Lower leg skin (tissue), 4 donors: ENCODE measurements at regions not wholly inside any gene's neighbourhood (a gene's known extent, or its start where the extent isn't known, plus 50 kb on each side); places are given as distances from the start of the nearest gene placed in this dataset.
"Not testable (repeated sequence)": the region's sequence is repeated elsewhere in the genome, so short reads cannot be mapped to it uniquely, and the experiment has no call there.

Experiments
- DNase-seq, 2 donors: peaks; one replicate each; pipeline ENCODE4 v3.0.0-alpha.2; 2019; ENCODE audit warnings: low spot score in 2 of 2
- H3K4me3 ChIP-seq: fragments of 200-600 bp; sonication (generic); 2 replicates; pipeline ENCODE4 v1.5.1; 2017; ENCODE audit warnings: mild to moderate bottlenecking, low read depth; ENCODE audit not compliant: poor library complexity, severe bottlenecking
- POLR2A ChIP-seq, 2 donors: fragments of 450-650 bp; IDR thresholded peaks; one replicate each; pipeline ENCODE4 v1.6.1; 2016 to 2017; ENCODE audit warnings: antibody characterized with exemption in 2 of 2, mild to moderate bottlenecking in 1 of 2, moderate library complexity in 1 of 2
- WGBS, 2 donors: methylation state at CpG; one replicate each; pipeline ENCODE4 v1.1.5; 2018; 5-methylcytosine and 5-hydroxymethylcytosine counted together
- intact Hi-C: fragments of 100-400 bp; cut with DNase I; formaldehyde crosslinking; loops from one replicate; pipeline ENCODE4 v1.15.0; 2023; ENCODE audit warnings: low total_unique reads
- TF ChIP-seq, protein P1 (sequence below), 3 donors: fragments of 450-650 bp; IDR thresholded peaks; one replicate each; pipeline ENCODE4 v1.5.1; 2016; ENCODE audit warnings: antibody characterized with exemption in 3 of 3, mild to moderate bottlenecking in 3 of 3, moderate library complexity in 2 of 3

DNA sequence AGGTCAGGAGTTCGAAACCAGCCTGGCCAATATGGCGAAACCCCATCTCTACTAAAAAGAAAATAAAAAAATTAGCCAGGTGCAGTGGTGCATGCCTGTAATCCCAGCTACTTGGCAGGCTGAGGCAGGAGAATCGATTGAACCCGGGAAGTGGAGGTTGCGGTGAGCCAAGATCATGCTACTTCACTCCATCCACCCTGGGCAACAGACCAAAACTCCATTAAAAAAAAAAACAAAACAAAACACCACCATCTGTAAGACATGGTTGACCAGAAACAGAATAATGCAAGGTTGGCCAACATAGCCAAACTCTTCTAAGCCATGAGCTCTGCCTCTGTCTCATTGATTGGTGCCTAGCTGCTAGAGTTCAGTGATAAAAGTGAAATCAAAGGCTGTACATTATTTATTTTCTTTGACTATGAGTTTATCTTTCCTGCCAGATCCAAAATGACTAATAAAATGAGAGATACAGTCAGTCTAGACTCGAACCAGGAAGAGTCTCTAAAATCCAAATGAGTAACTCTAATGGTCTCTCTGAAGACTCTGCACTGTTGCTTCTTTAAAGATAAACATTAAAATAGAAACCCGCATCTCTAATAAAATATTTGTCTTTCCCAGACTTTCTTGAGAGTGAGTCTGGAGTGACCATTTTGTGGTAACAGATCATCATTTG lies 404.7 kb downstream of the DAD1 start:
- WGBS, 2 donors: 83 to 85% methylated on average over 7 of the region's 7 CpGs
- H3K4me3 ChIP-seq: no peak overlapping the region
- DNase-seq: no peak
- intact Hi-C loops: no loop called here
- TF ChIP-seq, protein P1, sequence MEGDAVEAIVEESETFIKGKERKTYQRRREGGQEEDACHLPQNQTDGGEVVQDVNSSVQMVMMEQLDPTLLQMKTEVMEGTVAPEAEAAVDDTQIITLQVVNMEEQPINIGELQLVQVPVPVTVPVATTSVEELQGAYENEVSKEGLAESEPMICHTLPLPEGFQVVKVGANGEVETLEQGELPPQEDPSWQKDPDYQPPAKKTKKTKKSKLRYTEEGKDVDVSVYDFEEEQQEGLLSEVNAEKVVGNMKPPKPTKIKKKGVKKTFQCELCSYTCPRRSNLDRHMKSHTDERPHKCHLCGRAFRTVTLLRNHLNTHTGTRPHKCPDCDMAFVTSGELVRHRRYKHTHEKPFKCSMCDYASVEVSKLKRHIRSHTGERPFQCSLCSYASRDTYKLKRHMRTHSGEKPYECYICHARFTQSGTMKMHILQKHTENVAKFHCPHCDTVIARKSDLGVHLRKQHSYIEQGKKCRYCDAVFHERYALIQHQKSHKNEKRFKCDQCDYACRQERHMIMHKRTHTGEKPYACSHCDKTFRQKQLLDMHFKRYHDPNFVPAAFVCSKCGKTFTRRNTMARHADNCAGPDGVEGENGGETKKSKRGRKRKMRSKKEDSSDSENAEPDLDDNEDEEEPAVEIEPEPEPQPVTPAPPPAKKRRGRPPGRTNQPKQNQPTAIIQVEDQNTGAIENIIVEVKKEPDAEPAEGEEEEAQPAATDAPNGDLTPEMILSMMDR (IDR thresholded peaks at IDR 0.05): no peak
- TF ChIP-seq POLR2A (IDR thresholded peaks at IDR 0.05): no peak

DNA sequence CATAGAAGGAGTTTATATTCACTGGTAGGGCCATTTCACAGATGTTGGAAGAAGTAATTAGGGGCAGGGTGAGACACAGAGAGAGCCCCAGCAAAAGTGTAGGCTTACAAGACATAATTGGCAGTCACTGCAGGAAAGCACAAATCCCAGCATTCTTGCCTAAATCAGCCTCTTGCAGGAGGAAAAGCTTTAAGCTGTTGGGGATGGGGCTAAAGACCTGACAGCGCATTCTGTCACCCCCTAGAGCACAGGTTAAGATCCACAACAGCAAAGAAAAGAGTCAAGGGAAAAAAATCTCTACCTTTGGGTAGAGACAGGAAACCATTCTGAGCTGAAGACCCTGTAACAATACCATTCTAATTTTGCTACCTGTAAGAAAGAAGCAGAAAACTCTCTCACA lies 409.0 kb downstream of the DAD1 start:
- 84 to 100% methylated on average over 1 of the region's 1 CpG for WGBS, 2 donors
- DNase-seq: no peak
- H3K4me3 ChIP-seq: no peak overlapping the region
- intact Hi-C loops: no loop called here
- TF ChIP-seq, protein P1 (IDR thresholded peaks at IDR 0.05): no peak
- TF ChIP-seq POLR2A (IDR thresholded peaks at IDR 0.05): no peak

DNA sequence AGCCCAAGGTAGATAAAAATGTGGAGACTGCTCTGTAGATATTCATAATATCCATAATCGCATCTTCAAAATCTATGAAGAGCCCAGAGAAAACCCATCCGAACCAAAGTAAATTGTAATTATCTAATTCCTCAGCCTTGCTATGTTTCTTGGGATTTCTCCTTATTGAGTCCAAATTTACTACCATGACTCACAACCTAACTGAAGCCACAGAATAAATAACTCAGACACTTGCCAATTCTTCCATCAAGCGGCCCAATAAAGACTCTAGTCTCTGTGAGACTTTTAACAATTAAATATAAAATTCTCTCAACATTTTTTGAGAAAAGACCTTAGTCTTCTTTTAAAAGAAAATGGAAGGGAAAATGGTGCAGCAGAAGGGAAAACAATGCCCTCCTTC lies 409.8 kb downstream of the DAD1 start:
- WGBS, 2 donors: 60 to 68% methylated on average over 3 of the region's 3 CpGs
- intact Hi-C loops: no loop called here
- DNase-seq: no peak
- H3K4me3 ChIP-seq: no peak overlapping the region
- TF ChIP-seq, protein P1 (IDR thresholded peaks at IDR 0.05): no peak
- no peak for TF ChIP-seq POLR2A (IDR thresholded peaks at IDR 0.05)

DNA sequence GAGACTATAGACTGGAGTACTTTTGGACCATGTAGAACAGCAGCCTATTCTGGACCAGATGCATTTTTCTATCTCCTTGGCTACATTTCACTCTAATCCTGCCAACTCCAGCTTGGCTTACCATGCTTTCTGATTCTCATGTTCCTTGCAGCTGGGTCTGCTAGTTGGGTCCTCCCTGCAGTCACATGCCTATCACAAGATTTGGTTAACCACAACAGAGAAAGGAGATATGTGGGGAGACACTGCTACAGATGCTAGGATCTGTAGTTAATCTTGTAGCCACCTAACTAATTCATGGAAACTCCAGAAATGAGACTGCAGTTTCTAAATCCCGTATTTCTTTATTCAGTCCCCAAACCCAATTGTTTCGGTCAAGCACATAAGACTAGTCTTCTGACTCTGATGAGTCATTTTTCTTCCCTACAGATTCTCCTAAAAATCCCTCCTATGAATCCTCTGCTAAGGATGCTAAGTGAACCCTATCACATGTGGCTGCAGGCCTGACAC lies 410.6 kb downstream of the DAD1 start:
- peak in 1 of 2 donors; percentile 17 for DNase-seq
- WGBS, 2 donors: 64 to 69% methylated on average over 2 of the region's 2 CpGs

DNA sequence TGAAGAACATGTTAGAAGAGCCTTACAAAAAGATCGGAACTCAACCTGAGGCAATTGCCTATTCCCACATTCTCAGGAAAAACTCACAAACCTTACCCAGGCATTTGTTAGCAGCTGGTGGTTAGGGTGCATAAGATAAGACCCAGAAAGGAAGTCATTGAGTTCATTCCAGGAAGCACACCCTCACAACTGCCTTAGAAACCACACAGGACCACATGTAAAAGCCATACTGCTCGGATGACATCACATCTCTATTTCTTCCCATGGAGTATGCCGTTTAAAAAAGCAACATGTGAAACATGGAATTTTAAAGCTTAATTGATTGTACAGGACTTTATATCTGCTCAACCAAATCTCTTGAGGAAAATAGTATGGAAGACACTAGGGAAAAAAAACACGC lies 411.2 kb downstream of the DAD1 start:
- no peak for DNase-seq
- WGBS, 2 donors: 55 to 71% methylated on average over 4 of the region's 4 CpGs
- intact Hi-C loops: no loop called here
- H3K4me3 ChIP-seq: no peak overlapping the region
- TF ChIP-seq POLR2A (IDR thresholded peaks at IDR 0.05): no peak
- TF ChIP-seq, protein P1 (IDR thresholded peaks at IDR 0.05): no peak

More for the DNA sequence above, 410.6 kb downstream of the DAD1 start:
- no peak overlapping the region for H3K4me3 ChIP-seq
- intact Hi-C loops: no loop called here
- no peak for TF ChIP-seq POLR2A (IDR thresholded peaks at IDR 0.05)
- TF ChIP-seq, protein P1 (IDR thresholded peaks at IDR 0.05): no peak

DNA sequence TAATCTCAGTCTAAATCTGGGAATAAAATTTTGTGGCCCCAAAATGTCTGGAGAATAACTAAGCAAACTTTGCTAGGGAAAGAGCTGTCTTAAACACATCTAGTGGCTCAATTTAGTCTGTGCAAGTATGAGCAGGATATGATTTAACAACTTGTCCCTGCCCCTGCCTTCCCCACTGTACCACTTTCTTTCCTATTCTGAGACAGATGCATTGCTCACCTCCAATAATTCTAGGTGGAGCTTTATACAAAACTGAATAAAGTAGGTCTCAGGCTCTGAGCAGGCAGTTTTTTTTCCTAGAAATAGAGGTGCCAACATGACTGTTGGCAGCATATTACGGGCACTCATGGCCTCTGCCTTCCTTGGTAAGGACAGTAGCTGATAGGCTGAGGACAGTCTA lies 412.1 kb downstream of the DAD1 start:
- TF ChIP-seq, protein P1 (IDR thresholded peaks at IDR 0.05): no peak
- WGBS, 2 donors: 37 to 40% methylated on average over 1 of the region's 1 CpG

DNA sequence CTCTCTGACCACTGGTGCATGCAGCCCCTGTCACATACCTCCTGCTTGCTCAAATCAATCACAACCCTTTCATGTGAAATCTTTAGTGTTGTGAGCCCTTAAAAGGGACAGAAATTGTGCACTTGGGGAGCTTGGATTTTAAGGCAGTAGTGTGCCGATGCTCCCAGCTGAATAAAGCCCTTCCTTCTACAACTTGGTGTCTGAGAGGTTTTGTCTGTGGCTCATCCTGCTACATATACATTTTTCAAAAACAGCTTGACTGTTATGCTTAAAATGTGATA lies 413.8 kb downstream of the DAD1 start:
- DNase-seq, H3K4me3 ChIP-seq, intact Hi-C loops: not testable (repeated sequence)
- 83 to 100% methylated on average over 1 of the region's 1 CpG for WGBS, 2 donors

More for the DNA sequence above, 412.1 kb downstream of the DAD1 start:
- intact Hi-C loops: no loop called here
- no peak for DNase-seq
- H3K4me3 ChIP-seq: no peak overlapping the region
